ENCODE measurements at regions not wholly inside any gene's neighbourhood (a gene's known extent, or its start where the extent isn't known, plus 50 kb on each side); places are given as distances from the start of the nearest gene placed in this dataset.

DNA sequence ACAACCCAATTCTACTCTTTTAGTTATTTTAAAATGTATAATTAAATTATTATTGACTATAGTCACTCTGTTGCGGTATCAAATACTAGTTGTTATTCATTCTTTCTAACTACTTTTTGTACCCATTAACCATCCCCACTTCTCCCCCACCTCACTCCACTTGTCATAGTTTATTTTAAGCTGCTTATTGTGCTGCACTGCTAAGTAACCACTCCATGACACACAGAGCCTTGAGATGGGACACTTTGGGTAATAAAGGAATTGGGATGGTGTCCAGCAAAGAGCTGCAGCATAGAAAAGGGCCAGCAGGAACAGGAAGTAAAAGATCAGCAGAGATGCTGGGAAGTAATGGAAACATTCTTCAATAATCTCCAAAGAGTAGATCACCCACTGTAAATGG lies 123.0 kb downstream of the RPS29 start:
- TF ChIP-seq CTCF (conservative IDR thresholded peaks at IDR 0.05) (no peak), ZFX (IDR thresholded peaks at IDR 0.05) (no peak)

All from C4-2B (cell line).